NCI-H1436 (cell line): ENCODE measurements at regions not wholly inside any gene's neighbourhood (a gene's known extent, or its start where the extent isn't known, plus 50 kb on each side); places are given as distances from the start of the nearest gene placed in this dataset.

Experiments used
- DNase-seq: peaks from one replicate; lab custom pipeline; 2025; lab: John Stamatoyannopoulos, UW

GRCh38 chr10:131691481-131692090 lies 209.2 kb upstream of the PPP2R2D start:
- DNase-seq: no peak

GRCh38 chr10:131692176-131692575 lies 208.6 kb upstream of the PPP2R2D start:
- DNase-seq: no peak

GRCh38 chr10:131692686-131693334 lies 208.0 kb upstream of the PPP2R2D start:
- no peak for DNase-seq

- no peak for DNase-seq
Measured at GRCh38 chr10:131693766-131694165, 207.0 kb upstream of the PPP2R2D start.

- DNase-seq: no peak
Measured at GRCh38 chr10:131694168-131694780, 206.5 kb upstream of the PPP2R2D start.

GRCh38 chr10:131694781-131695495 lies 205.9 kb upstream of the PPP2R2D start:
- no peak for DNase-seq

GRCh38 chr10:131695496-131696165 lies 205.2 kb upstream of the PPP2R2D start:
- no peak for DNase-seq

GRCh38 chr10:131697476-131698128 lies 203.2 kb upstream of the PPP2R2D start:
- no peak for DNase-seq

GRCh38 chr10:131698232-131698631 lies 202.6 kb upstream of the PPP2R2D start:
- no peak for DNase-seq

GRCh38 chr10:131698986-131699385 lies 201.8 kb upstream of the PPP2R2D start:
- DNase-seq: no peak

GRCh38 chr10:131700032-131700431 lies 200.8 kb upstream of the PPP2R2D start:
- DNase-seq: no peak

GRCh38 chr10:131700506-131700905 lies 200.3 kb upstream of the PPP2R2D start:
- no peak for DNase-seq

- no peak for DNase-seq
Measured at GRCh38 chr10:131701131-131701947, 199.5 kb upstream of the PPP2R2D start.

GRCh38 chr10:131702531-131703356 lies 198.1 kb upstream of the PPP2R2D start:
- no peak for DNase-seq

GRCh38 chr10:131703541-131703940 lies 197.3 kb upstream of the PPP2R2D start:
- no peak for DNase-seq

GRCh38 chr10:131703941-131704340 lies 196.9 kb upstream of the PPP2R2D start:
- no peak for DNase-seq

- DNase-seq: no peak
Measured at GRCh38 chr10:131706476-131706875, 194.3 kb upstream of the PPP2R2D start.

GRCh38 chr10:131706952-131707351 lies 193.9 kb upstream of the PPP2R2D start:
- DNase-seq: no peak

- DNase-seq: no peak
Measured at GRCh38 chr10:131708225-131708880, 192.5 kb upstream of the PPP2R2D start.
